OCI-LY3 (cell line): ENCODE measurements at regions not wholly inside any gene's neighbourhood (a gene's known extent, or its start where the extent isn't known, plus 50 kb on each side); places are given as distances from the start of the nearest gene placed in this dataset.

Source experiments
- H2AFZ ChIP-seq: fragments of 200-600, 300-600 bp; shearing (Covaris generic); 2 replicates; pipeline ENCODE4 v1.6.0; 2014; ENCODE audit warnings: antibody characterized with exemption, low read depth, low read length
- H3K27ac ChIP-seq: fragments of 200-600, 300-600 bp; sonication (generic); 2 replicates; pipeline ENCODE4 v1.5.1; 2014; ENCODE audit warnings: mild to moderate bottlenecking, low read length, moderate library complexity, mixed read lengths
- H3K27me3 ChIP-seq: fragments of 200-600, 300-600 bp; sonication (generic); 2 replicates; pipeline ENCODE4 v1.6.1; 2014; ENCODE audit warnings: low read depth, low read length, mixed read lengths
- H3K36me3 ChIP-seq: fragments of 200-600, 300-600 bp; sonication (generic); replicated peaks from 2 replicates; pipeline ENCODE3; 2014; ENCODE audit warnings: low read depth, low read length, mixed read lengths
- H3K4me1 ChIP-seq: fragments of 300-600, 200-600 bp; sonication (generic); 2 replicates; pipeline ENCODE4 v1.6.1; 2014; ENCODE audit warnings: low read length, mixed read lengths
- H3K4me2 ChIP-seq: fragments of 200-600, 300-600 bp; sonication (generic); 2 replicates; pipeline ENCODE4 v1.6.1; 2014; ENCODE audit warnings: low read length, mixed read lengths
- H3K4me3 ChIP-seq: fragments of 300-600, 200-600 bp; sonication (generic); 2 replicates; pipeline ENCODE4 v1.5.1; 2014; ENCODE audit warnings: antibody characterized with exemption, mild to moderate bottlenecking, low read length, moderate library complexity
- H3K79me2 ChIP-seq: fragments of 300-600, 200-600 bp; shearing (Covaris generic); 2 replicates; pipeline ENCODE4 v1.6.1; 2014; ENCODE audit warnings: mild to moderate bottlenecking, low read length, mixed read lengths
- H3K9ac ChIP-seq: fragments of 300-600, 200-600 bp; shearing (Covaris generic); 2 replicates; pipeline ENCODE4 v1.6.0; 2014; ENCODE audit warnings: mild to moderate bottlenecking, low read length, moderate library complexity
- H3K9me3 ChIP-seq: fragments of 200-600, 300-600 bp; shearing (Covaris generic); 2 replicates; pipeline ENCODE4 v1.6.1; 2014; ENCODE audit warnings: low read length, mixed read lengths; ENCODE audit not compliant: insufficient read depth
- H4K20me1 ChIP-seq: fragments of 200-600, 300-600 bp; sonication (generic); 2 replicates; pipeline ENCODE4 v1.6.1; 2016; ENCODE audit warnings: low read length, mixed read lengths; ENCODE audit not compliant: insufficient read depth
- CTCF ChIP-seq: fragments of 200-600, 300-600 bp; sonication (generic); IDR thresholded peaks from 2 replicates; pipeline ENCODE4 v1.5.1; 2014; ENCODE audit warnings: antibody characterized with exemption, low read length, low read depth
- EZH2phosphoT487 ChIP-seq: fragments of 200-600 bp; shearing (Covaris generic); IDR thresholded peaks from 2 replicates; pipeline ENCODE4 v1.6.1; 2018; ENCODE audit warnings: antibody characterized with exemption, mixed run types, low read depth

- no peak overlapping the region for H3K4me2 ChIP-seq
- H4K20me1 ChIP-seq = no peaks in the 10 kb centered on the region
- no peak overlapping the region for H3K4me3 ChIP-seq
- no peaks in the 10 kb centered on the region for H3K79me2 ChIP-seq
- no peaks in the 10 kb centered on the region for H3K36me3 ChIP-seq
- no peaks in the 10 kb centered on the region for H3K4me1 ChIP-seq
- H3K9ac ChIP-seq = no peak overlapping the region
- no peak overlapping the region for H3K27ac ChIP-seq
- H3K9me3 ChIP-seq = no peaks in the 10 kb centered on the region
- no peak overlapping the region for H2AFZ ChIP-seq
- no peak for TF ChIP-seq EZH2phosphoT487
- TF ChIP-seq CTCF = no peak
- H3K27me3 ChIP-seq = no peaks in the 10 kb centered on the region
These were observed 973.7 kb upstream of the POU3F3 start for GRCh38 chr2:103880081-103880834.

DNA sequence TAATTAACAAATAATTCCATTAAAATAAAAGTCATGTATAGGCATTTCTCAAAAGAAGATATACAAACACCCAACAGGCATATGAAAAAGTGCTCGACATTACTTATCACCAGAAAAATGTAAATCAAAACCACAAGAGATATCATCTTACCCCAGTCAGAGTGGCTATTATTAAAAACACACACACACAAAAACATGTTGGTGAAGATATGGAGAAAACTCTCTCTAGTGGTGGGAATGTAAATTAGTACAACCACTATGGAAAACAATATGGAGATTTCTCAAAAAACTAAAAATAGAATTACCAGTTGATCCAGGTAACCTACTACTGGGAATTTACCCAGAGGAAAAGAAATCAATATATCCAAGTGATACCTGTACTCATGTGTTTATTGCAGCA, 966.3 kb upstream of the POU3F3 start:
- Histone ChIP-seq H3K4me3 (no peak overlapping the region), H3K79me2 (no peaks in the 10 kb centered on the region), H3K9ac (no peak overlapping the region), H3K27ac (no peak overlapping the region), H3K27me3 (no peaks in the 10 kb centered on the region), H2AFZ (no peak overlapping the region), H3K36me3 (no peaks in the 10 kb centered on the region), H3K4me2 (no peak overlapping the region), H3K4me1 (no peaks in the 10 kb centered on the region), H4K20me1 (no peaks in the 10 kb centered on the region), H3K9me3 (no peaks in the 10 kb centered on the region)
- TF ChIP-seq EZH2phosphoT487 = no peak
- TF ChIP-seq CTCF = no peak

DNA sequence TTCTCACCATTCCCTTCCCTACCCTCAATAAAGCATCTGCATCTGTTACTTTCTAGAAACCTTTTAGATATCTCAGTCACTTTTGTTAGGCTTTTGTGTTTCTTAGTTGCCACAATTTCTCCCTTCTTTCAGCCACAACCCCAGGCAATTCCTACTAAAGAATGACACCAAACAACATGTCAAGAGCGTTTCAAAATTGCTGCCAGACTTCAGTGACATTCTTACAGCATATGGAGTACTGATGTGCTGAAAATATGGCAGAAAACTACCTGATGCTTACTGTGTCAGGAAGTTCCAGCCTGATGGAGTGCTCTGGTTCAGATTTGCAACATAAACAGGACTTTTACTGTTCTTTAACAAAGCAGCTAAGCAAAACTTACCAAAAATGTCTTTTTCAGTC, 957.7 kb upstream of the POU3F3 start:
- Histone ChIP-seq H3K36me3 (no peaks in the 10 kb centered on the region), H3K4me2 (no peak overlapping the region), H3K9me3 (no peaks in the 10 kb centered on the region), H3K27me3 (no peaks in the 10 kb centered on the region), H4K20me1 (no peaks in the 10 kb centered on the region), H3K27ac (no peak overlapping the region), H3K9ac (no peak overlapping the region), H3K4me1 (no peaks in the 10 kb centered on the region), H3K79me2 (no peaks in the 10 kb centered on the region), H2AFZ (no peak overlapping the region), H3K4me3 (no peak overlapping the region)
- no peak for TF ChIP-seq EZH2phosphoT487
- no peak for TF ChIP-seq CTCF

- TF ChIP-seq EZH2phosphoT487 (no peak), CTCF (no peak)
- no peak overlapping the region for H3K9ac ChIP-seq
- H3K4me1 ChIP-seq = no peaks in the 10 kb centered on the region
- no peaks in the 10 kb centered on the region for H3K36me3 ChIP-seq
- H3K4me2 ChIP-seq = no peak overlapping the region
- no peaks in the 10 kb centered on the region for H3K79me2 ChIP-seq
- no peaks in the 10 kb centered on the region for H3K9me3 ChIP-seq
- H2AFZ ChIP-seq = no peak overlapping the region
- H3K4me3 ChIP-seq = no peak overlapping the region
- H4K20me1 ChIP-seq = no peaks in the 10 kb centered on the region
- H3K27me3 ChIP-seq = no peaks in the 10 kb centered on the region
- H3K27ac ChIP-seq = no peak overlapping the region
These were observed 955.4 kb upstream of the POU3F3 start for GRCh38 chr2:103898561-103898960.
